SK-N-SH (cell line): ENCODE measurements at regions not wholly inside any gene's neighbourhood (a gene's known extent, or its start where the extent isn't known, plus 50 kb on each side); places are given as distances from the start of the nearest gene placed in this dataset.

Source experiments
- CTCF ChIA-PET: fragments of 300-600, 350-600 bp; formaldehyde crosslinking; extraction: SDS; loops from one replicate; lab custom pipeline; 2021; lab: Yijun Ruan, JAX
- POLR2A ChIA-PET: fragments of 350-600 bp; sonication (Branson Sonifier 250); formaldehyde crosslinking; extraction: SDS; loops from one replicate; lab custom pipeline; 2020; ENCODE audit warnings: antibody characterized with exemption, inconsistent platforms; lab: Yijun Ruan, JAX
- DNase-seq: peaks from one replicate; pipeline ENCODE4 v3.0.0; 2012
- H2AFZ ChIP-seq: fragments of 200-600 bp; sonication (generic); 2 replicates; pipeline ENCODE4 v1.8.1; 2016; ENCODE audit warnings: antibody characterized with exemption, mild to moderate bottlenecking, low read depth
- H3F3A ChIP-seq: fragments of 200-600 bp; sonication (generic); replicated peaks from 2 replicates; pipeline ENCODE3; 2016; ENCODE audit warnings: antibody characterized with exemption, mild to moderate bottlenecking; ENCODE audit not compliant: insufficient read depth
- H3K27ac ChIP-seq, 2 experiments: fragments of 200-500 bp in 1 of 2; fragments of 200-600 bp in 1 of 2; sonication (Bioruptor generic) in 1 of 2; sonication (generic), shearing (Covaris generic) in 1 of 2; 2 replicates each; pipeline versions ENCODE4 v1.5.1 to v1.6.1; 2014 to 2016; ENCODE audit warnings: low read depth in 2 of 2, inconsistent platforms in 1 of 2, low read length in 1 of 2, mild to moderate bottlenecking in 1 of 2, mixed read lengths in 1 of 2
- H3K27me3 ChIP-seq: fragments of 200-600 bp; sonication (generic), shearing (Covaris generic); 2 replicates; pipeline ENCODE4 v1.6.1; 2016; ENCODE audit warnings: mixed run types; ENCODE audit not compliant: insufficient read depth
- H3K36me3 ChIP-seq, 2 experiments: fragments of 200-500 bp in 1 of 2; fragments of 200-600 bp in 1 of 2; sonication (Bioruptor generic) in 1 of 2; sonication (generic) in 1 of 2; replicated peaks in 1 of 2; 2 replicates each; pipeline versions ENCODE3 to v1.5.1; 2014 to 2016; ENCODE audit warnings: low read length in 1 of 2, mild to moderate bottlenecking in 1 of 2; ENCODE audit not compliant: insufficient read depth in 2 of 2, control insufficient read depth in 1 of 2
- H3K4me1 ChIP-seq, 2 experiments: fragments of 200-500 bp in 1 of 2; fragments of 200-600 bp in 1 of 2; sonication (Bioruptor generic) in 1 of 2; sonication (generic), shearing (Covaris generic) in 1 of 2; 2 replicates each; pipeline versions ENCODE4 v1.5.1 to v1.6.1; 2014 to 2016; ENCODE audit warnings: low read depth in 1 of 2, low read length in 1 of 2, mixed run types in 1 of 2; ENCODE audit not compliant: insufficient read depth in 2 of 2, control insufficient read depth in 1 of 2
- H3K4me2 ChIP-seq: fragments of 200-600 bp; sonication (generic), shearing (Covaris generic); 2 replicates; pipeline ENCODE4 v1.6.1; 2017; ENCODE audit warnings: mixed run types
- H3K4me3 ChIP-seq, 2 experiments: fragments of 200-500 bp in 1 of 2; fragments of 200-600 bp in 1 of 2; sonication (Bioruptor generic) in 1 of 2; sonication (generic), shearing (Covaris generic) in 1 of 2; 2 replicates each; pipeline versions ENCODE4 v1.5.1 to v1.8.1; 2014 to 2016; ENCODE audit warnings: low read depth in 2 of 2, inconsistent platforms in 1 of 2, low read length in 1 of 2, mild to moderate bottlenecking in 1 of 2, mixed read lengths in 1 of 2, moderate library complexity in 1 of 2
- H3K79me2 ChIP-seq: fragments of 200-600 bp; sonication (generic); 2 replicates; pipeline ENCODE4 v1.8.1; 2017; ENCODE audit warnings: mild to moderate bottlenecking; ENCODE audit not compliant: insufficient read depth
- H3K9ac ChIP-seq: fragments of 200-600 bp; sonication (generic); 2 replicates; pipeline ENCODE4 v1.6.1; 2017; ENCODE audit warnings: mixed run types
- H3K9me2 ChIP-seq: fragments of 200-600 bp; sonication (generic); 2 replicates; pipeline ENCODE4 v1.6.1; 2017; ENCODE audit warnings: mixed run types
- H3K9me3 ChIP-seq: fragments of 200-600 bp; sonication (generic); 2 replicates; pipeline ENCODE4 v1.6.1; 2017; ENCODE audit warnings: mixed run types, mild to moderate bottlenecking, moderate library complexity
- H4K20me1 ChIP-seq: fragments of 200-600 bp; sonication (generic); 2 replicates; pipeline ENCODE4 v1.6.1; 2017; ENCODE audit warnings: mild to moderate bottlenecking, mixed run types; ENCODE audit not compliant: insufficient read depth
- CHD2 ChIP-seq: fragments of 150-350 bp; IDR thresholded peaks from 2 replicates; pipeline ENCODE4 v1.6.1; 2018; ENCODE audit warnings: low read length; ENCODE audit not compliant: partially characterized antibody
- EZH2phosphoT487 ChIP-seq: fragments of 200-600 bp; sonication (generic); IDR thresholded peaks from 2 replicates; pipeline ENCODE4 v1.6.1; 2017; ENCODE audit warnings: low read depth, mixed run types, mild to moderate bottlenecking, antibody characterized with exemption, moderate library complexity, borderline replicate concordance
- FOXM1 ChIP-seq: IDR thresholded peaks from 2 replicates; pipeline ENCODE4 v1.4.0; 2012; ENCODE audit warnings: low read depth, mild to moderate bottlenecking
- GABPA ChIP-seq: IDR thresholded peaks from 2 replicates; pipeline ENCODE4 v1.4.0; 2012; ENCODE audit warnings: low read depth, mild to moderate bottlenecking
- JUND ChIP-seq: IDR thresholded peaks from 2 replicates; pipeline ENCODE4 v1.4.0; 2012
- MEF2A ChIP-seq: IDR thresholded peaks from 2 replicates; pipeline ENCODE4 v1.4.0; 2012; ENCODE audit warnings: low read depth, borderline replicate concordance
- POLR2AphosphoS5 ChIP-seq: IDR thresholded peaks from 2 replicates; pipeline ENCODE4 v1.6.1; 2012; ENCODE audit warnings: low read depth, low read length
- RAD21 ChIP-seq: IDR thresholded peaks from 2 replicates; pipeline ENCODE4 v1.6.1; 2012; ENCODE audit warnings: mild to moderate bottlenecking, low read length
- RFX5 ChIP-seq: IDR thresholded peaks from 2 replicates; pipeline ENCODE4 v1.6.1; 2012; ENCODE audit warnings: mild to moderate bottlenecking, improper control_type of control experiment, low read length
- RXRA ChIP-seq: IDR thresholded peaks from 2 replicates; pipeline ENCODE4 v1.4.0; 2012; ENCODE audit warnings: low read depth, mild to moderate bottlenecking, borderline replicate concordance
- SMC3 ChIP-seq: IDR thresholded peaks from 2 replicates; pipeline ENCODE4 v1.6.1; 2012; ENCODE audit warnings: low read depth, low read length, improper control_type of control experiment
- TAF1 ChIP-seq: IDR thresholded peaks from 2 replicates; pipeline ENCODE4 v1.6.1; 2012; ENCODE audit warnings: low read depth, mild to moderate bottlenecking, low read length, moderate library complexity, borderline replicate concordance
- TCF12 ChIP-seq: IDR thresholded peaks from 2 replicates; pipeline ENCODE4 v1.4.0; 2012
- WGBS: methylation state at CpG from one replicate; pipeline ENCODE4 v1.1.6; 2017; ENCODE audit warnings: low lambda C conversion rate; 5-methylcytosine and 5-hydroxymethylcytosine counted together
- TF ChIP-seq, protein P1 (sequence below): fragments of 150-350 bp; IDR thresholded peaks from 2 replicates; pipeline ENCODE4 v1.6.1; 2016; ENCODE audit warnings: mild to moderate bottlenecking, low read depth, low read length
- TF ChIP-seq, protein P2 (sequence below): IDR thresholded peaks from 2 replicates; pipeline ENCODE4 v1.6.1; 2012; ENCODE audit warnings: mild to moderate bottlenecking, low read depth, low read length, moderate library complexity
- TF ChIP-seq, protein P3 (sequence below): IDR thresholded peaks from 2 replicates; pipeline ENCODE4; 2012

DNA sequence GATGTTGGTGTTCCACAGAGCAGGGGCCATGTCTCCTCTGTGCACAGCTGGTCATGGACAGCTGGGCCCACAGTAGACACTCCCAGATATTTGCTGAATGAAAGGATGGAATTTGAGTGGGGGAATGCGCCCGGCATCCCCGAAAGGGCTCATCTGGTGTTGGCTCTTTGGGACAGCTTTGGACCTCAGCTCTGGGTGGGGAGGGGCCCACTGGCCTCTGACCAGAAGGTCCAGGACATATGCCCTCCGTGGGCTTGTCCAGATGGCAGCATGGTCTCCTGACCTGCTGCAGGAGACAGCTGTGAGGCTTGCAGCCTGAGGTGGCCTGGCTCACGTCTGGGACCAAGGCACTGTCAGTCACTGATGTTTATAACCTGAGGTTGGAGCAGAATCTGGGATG is 160.4 kb upstream of the AJAP1 start:
- no peaks in the 10 kb centered on the region for H3K9me2 ChIP-seq
- H3F3A ChIP-seq: no peaks in the 10 kb centered on the region
- TF ChIP-seq RAD21: no peak
- no peak overlapping the region for H3K27ac ChIP-seq
- H4K20me1 ChIP-seq: no peaks in the 10 kb centered on the region
- WGBS: 41% methylated on average over 3 of the region's 5 CpGs
- H3K4me1 ChIP-seq: no peaks in the 10 kb centered on the region
- H3K9ac ChIP-seq: no peak overlapping the region
- H3K9me3 ChIP-seq: no peaks in the 10 kb centered on the region
- H3K79me2 ChIP-seq: no peaks in the 10 kb centered on the region
- H3K4me3 ChIP-seq: no peak overlapping the region
- no peaks in the 10 kb centered on the region for H3K36me3 ChIP-seq
- ChIA-PET CTCF (interaction anchor here (0.7 to 1.5 kb wide), 6 partner anchors 12 to 583 kb away, joined by 3 to 5 read pairs (median 3); no protein-coding TSS in a partner anchor), POLR2A (no interaction called here)
- H3K27me3 ChIP-seq: no peaks in the 10 kb centered on the region
- no peak overlapping the region for H3K4me2 ChIP-seq
- no peak overlapping the region for H2AFZ ChIP-seq
- no peak for DNase-seq

DNA sequence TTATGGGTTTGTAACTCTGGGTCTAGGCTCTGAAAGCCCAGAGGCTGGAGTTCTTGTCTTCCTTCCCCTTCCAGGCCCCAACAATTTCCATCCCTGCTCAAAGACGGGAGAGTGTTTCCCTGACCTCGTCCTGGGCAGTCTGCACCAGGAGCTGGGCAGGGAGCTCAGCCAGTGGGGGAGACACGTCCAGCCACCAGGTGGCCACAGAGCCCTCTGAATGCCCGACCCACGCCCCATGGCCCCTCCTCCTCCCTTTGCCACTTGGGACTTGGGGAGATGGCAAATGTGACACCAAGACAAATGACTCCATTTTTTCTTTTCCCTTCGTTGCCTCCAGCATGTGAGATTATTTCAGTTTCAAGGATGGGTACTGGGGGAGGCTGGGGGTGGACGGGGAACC is 159.9 kb upstream of the AJAP1 start:
- H3K9ac ChIP-seq: no peak overlapping the region
- H3K36me3 ChIP-seq: no peaks in the 10 kb centered on the region
- no peaks in the 10 kb centered on the region for H3K9me2 ChIP-seq
- CTCF ChIA-PET: interaction anchor here (0.7 to 1.5 kb wide), 6 partner anchors 12 to 583 kb away, joined by 3 to 5 read pairs (median 3); no protein-coding TSS in a partner anchor
- TF ChIP-seq RAD21 (peak; percentile 53), EZH2phosphoT487 (no peak)
- no peaks in the 10 kb centered on the region for H3K4me1 ChIP-seq
- H3K27me3 ChIP-seq: no peaks in the 10 kb centered on the region
- H4K20me1 ChIP-seq: no peaks in the 10 kb centered on the region
- peak; percentile 66 for DNase-seq
- no peak overlapping the region for H3K27ac ChIP-seq
- H2AFZ ChIP-seq: no peak overlapping the region
- no peaks in the 10 kb centered on the region for H3K79me2 ChIP-seq
- POLR2A ChIA-PET: no interaction called here
- no peaks in the 10 kb centered on the region for H3F3A ChIP-seq
- no peak overlapping the region for H3K4me2 ChIP-seq
- no peak overlapping the region for H3K4me3 ChIP-seq
- 13% methylated on average over 6 of the region's 7 CpGs for WGBS
- H3K9me3 ChIP-seq: no peaks in the 10 kb centered on the region

DNA sequence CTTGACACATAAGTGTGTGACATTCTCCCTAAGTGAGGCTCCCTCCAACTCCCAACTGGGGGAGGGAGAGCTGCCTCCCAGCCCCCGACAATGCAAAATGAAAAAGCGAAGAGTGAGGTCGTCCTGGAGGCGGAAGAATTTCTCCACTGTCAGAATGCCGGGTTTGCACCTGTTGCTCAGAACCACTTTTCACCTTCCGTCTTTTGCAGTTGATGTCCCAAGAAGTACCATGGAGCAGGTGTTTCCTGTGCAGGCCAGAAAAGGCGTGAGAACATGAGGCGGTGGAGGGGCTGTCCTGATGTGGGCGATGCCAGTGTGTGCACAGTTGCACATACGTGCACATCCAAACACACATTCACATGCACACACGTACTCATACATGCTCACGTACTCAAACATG is 158.6 kb upstream of the AJAP1 start:
- Histone ChIP-seq H3K4me1 (no peaks in the 10 kb centered on the region), H3K9ac (no peak overlapping the region), H2AFZ (no peak overlapping the region), H3K27ac (no peak overlapping the region), H3K27me3 (no peaks in the 10 kb centered on the region), H3K9me2 (no peaks in the 10 kb centered on the region), H3F3A (no peaks in the 10 kb centered on the region), H3K9me3 (no peaks in the 10 kb centered on the region), H4K20me1 (no peaks in the 10 kb centered on the region), H3K79me2 (no peaks in the 10 kb centered on the region), H3K4me2 (no peak overlapping the region), H3K4me3 (no peak overlapping the region), H3K36me3 (no peaks in the 10 kb centered on the region)
- CTCF ChIA-PET: no interaction called here
- TF ChIP-seq CHD2 (no peak), RXRA (no peak), JUND (no peak), MEF2A (no peak), FOXM1 (no peak), TCF12 (no peak), RFX5 (no peak), POLR2AphosphoS5 (no peak), SMC3 (no peak), TAF1 (no peak), GABPA (no peak)
- TF ChIP-seq, protein P1, sequence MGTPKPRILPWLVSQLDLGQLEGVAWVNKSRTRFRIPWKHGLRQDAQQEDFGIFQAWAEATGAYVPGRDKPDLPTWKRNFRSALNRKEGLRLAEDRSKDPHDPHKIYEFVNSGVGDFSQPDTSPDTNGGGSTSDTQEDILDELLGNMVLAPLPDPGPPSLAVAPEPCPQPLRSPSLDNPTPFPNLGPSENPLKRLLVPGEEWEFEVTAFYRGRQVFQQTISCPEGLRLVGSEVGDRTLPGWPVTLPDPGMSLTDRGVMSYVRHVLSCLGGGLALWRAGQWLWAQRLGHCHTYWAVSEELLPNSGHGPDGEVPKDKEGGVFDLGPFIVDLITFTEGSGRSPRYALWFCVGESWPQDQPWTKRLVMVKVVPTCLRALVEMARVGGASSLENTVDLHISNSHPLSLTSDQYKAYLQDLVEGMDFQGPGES: no peak
- TF ChIP-seq, protein P2, sequence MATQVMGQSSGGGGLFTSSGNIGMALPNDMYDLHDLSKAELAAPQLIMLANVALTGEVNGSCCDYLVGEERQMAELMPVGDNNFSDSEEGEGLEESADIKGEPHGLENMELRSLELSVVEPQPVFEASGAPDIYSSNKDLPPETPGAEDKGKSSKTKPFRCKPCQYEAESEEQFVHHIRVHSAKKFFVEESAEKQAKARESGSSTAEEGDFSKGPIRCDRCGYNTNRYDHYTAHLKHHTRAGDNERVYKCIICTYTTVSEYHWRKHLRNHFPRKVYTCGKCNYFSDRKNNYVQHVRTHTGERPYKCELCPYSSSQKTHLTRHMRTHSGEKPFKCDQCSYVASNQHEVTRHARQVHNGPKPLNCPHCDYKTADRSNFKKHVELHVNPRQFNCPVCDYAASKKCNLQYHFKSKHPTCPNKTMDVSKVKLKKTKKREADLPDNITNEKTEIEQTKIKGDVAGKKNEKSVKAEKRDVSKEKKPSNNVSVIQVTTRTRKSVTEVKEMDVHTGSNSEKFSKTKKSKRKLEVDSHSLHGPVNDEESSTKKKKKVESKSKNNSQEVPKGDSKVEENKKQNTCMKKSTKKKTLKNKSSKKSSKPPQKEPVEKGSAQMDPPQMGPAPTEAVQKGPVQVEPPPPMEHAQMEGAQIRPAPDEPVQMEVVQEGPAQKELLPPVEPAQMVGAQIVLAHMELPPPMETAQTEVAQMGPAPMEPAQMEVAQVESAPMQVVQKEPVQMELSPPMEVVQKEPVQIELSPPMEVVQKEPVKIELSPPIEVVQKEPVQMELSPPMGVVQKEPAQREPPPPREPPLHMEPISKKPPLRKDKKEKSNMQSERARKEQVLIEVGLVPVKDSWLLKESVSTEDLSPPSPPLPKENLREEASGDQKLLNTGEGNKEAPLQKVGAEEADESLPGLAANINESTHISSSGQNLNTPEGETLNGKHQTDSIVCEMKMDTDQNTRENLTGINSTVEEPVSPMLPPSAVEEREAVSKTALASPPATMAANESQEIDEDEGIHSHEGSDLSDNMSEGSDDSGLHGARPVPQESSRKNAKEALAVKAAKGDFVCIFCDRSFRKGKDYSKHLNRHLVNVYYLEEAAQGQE: no peak
- TF ChIP-seq, protein P3, sequence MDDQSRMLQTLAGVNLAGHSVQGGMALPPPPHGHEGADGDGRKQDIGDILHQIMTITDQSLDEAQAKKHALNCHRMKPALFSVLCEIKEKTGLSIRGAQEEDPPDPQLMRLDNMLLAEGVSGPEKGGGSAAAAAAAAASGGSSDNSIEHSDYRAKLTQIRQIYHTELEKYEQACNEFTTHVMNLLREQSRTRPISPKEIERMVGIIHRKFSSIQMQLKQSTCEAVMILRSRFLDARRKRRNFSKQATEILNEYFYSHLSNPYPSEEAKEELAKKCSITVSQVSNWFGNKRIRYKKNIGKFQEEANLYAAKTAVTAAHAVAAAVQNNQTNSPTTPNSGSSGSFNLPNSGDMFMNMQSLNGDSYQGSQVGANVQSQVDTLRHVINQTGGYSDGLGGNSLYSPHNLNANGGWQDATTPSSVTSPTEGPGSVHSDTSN: no peak
- 61% methylated on average over 11 of the region's 12 CpGs for WGBS
- POLR2A ChIA-PET: no interaction called here
- no peak for DNase-seq
